GM21447 (cell line): ENCODE measurements at regions not wholly inside any gene's neighbourhood (a gene's known extent, or its start where the extent isn't known, plus 50 kb on each side); places are given as distances from the start of the nearest gene placed in this dataset.
"Not testable (repeated sequence)": the region's sequence is repeated elsewhere in the genome, so short reads cannot be mapped to it uniquely, and the experiment has no call there.

Source experiments
- ATAC-seq: cut with Tn5 transposase; IDR thresholded peaks from one replicate; pipeline ENCODE4 v1.9.1; 2021; ENCODE audit not compliant: unreplicated experiment

DNA sequence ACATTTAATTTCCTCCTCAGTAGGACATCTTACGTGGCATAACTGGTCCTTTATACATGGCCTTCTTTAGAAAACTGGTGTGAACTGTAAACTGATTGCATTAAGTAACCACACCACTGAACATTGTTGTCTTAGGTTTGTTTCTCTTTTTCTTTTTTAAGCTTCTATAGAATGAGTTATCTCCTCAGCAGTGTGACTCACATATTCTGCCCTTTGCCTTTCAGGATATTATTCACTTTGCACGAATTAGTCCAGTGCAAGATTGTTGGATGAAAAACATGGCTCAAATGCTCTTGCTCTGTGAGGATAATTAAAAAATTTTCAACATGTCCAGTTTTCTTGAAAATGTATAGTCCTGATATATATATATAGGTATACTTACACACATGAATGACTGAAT, 147.6 kb downstream of the KBTBD8 start:
- no peak for ATAC-seq

DNA sequence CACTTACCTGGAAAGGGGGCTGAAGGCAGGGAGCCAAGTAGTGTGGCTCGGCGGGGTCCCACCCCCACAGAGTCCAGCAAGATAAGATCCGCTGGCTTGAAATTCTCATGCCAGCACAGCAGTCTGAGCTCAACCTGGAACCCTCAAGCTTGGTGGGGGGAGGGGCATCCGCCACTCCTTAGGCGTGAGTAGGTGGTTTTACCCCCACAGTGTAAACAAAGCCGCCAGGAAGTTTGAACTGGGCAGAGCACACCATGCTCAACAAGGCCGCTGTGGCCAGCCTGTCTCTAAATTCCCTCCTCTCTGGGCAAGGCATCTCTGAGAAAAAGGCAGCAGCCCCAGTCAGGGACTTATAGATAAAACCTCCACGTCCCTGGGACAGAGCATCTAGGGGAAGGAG, 156.3 kb downstream of the KBTBD8 start:
- no peak for ATAC-seq

DNA sequence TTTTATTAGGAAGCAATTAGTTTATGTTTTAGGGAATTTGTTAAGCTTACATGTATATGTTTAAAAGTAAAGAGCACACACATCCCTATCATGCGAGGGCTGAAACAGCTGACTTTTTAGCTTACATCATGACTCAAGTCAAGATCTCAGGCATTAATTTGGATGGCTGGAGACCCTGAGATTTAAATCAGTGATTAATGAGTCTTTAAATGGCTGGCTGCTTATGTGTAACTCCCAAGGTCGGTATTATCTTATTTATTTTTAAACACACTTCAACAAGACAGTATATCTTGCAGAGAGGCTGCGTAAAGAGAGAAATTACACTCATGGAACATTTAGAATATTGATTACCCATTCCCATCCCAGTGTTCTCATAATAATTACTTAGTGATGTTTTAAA, 169.4 kb downstream of the KBTBD8 start:
- ATAC-seq, result no peak

DNA sequence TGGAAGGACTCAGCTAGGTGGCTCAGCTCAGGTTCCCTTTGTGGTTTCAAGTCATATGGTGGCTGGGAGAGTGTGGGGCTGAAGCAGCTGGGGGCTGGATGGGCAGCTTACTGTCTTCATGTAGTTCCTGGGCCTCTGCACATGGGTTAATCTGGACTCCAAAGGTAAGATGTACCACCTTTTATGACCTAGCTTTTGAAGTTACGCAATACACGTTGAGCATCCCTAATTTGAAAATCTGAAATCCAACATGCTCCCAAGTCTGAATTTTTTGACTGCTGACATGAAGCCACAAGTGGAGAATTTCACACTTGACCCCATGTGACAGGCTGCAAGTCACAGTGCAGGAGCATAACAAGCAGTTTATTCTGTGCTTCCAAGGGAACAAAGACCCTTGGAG, 173.7 kb downstream of the KBTBD8 start:
- ATAC-seq, result no peak

- ATAC-seq, result not testable (repeated sequence)
Observed at GRCh38 chr3:67173130-67173529, 175.0 kb downstream of the KBTBD8 start.

DNA sequence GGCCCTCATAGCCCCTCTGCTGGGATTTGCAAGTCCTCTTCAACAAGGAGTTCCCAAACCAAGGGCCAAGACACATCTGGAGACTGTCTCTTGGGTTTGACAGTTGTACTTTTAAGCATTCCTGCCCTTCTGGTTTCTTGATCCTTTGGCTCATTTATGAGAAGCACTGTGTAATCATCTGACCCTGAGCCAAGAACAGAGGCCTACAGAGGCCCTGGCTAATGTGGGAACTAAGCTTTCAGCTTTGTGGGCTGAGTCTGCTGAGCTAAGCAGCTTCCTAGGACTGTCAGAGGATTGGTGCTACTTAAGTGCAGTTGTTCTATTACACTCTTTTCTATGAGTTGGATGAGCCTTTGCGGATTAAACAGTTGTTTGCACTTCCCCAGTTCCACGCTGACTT, 178.3 kb downstream of the KBTBD8 start:
- ATAC-seq, result no peak

DNA sequence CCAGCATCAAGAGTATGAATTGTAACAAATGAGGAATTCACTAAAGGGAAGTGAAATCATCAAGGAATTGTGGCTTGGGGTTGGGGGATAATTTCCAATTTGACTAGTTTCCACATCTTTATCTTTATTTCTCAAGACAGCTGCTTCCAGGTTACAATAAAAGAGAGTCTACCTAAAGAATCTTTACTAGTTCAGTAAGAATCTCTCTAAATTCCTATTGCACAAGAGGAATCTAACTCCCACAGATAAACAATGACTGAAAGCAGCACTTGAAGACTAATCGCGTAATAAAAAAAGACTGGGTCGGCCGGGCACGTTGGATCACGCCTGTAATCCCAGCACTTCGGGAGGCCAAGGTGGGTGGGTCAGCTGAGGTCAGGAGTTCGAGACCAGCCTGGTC, 194.4 kb downstream of the KBTBD8 start:
- no peak for ATAC-seq

DNA sequence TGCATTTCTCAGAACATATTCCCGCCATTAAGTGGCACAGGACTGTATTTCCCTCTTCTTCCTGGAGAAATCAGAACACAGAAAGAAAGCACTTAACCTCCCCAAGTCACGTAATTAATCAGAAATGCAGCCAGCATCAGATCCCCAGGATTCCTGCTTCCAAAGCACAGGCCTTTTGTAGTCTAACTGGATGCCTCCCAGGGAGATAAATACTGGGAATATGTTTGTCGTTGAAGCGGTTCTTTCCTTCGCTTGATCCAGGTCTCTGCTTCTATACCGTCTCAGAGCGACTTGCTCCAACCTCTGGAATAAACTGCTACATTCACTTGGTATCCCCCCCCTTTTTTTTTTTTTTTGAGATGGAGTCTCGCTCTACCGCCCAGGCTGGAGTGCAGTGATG, 198.6 kb downstream of the KBTBD8 start:
- ATAC-seq, result no peak

DNA sequence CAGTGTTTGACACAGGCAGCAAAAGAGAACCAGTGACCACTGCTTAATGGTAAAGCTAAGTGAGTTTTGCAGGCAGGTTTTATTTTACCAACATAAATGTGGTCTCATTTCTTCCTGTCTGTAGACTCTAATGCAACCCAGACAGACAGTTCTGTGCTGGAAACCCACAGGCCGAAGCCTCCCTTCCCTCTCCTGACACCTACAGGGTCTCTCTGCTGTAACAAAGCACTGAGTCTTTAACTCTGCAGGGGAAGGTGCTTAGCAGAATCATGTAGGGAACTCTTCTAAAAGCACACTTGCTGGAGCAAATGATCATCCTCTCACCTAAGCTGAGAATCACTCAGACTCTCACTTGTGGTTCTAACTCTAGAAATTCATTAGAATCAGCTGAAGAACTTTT, 200.3 kb downstream of the KBTBD8 start:
- no peak for ATAC-seq

GRCh38 chr3:67200618-67201017, 202.5 kb downstream of the KBTBD8 start:
- ATAC-seq, result no peak

- no peak for ATAC-seq
Observed at GRCh38 chr3:67201026-67201425, 202.9 kb downstream of the KBTBD8 start.

- ATAC-seq, result no peak
Observed at GRCh38 chr3:67202053-67202452, 203.9 kb downstream of the KBTBD8 start.

DNA sequence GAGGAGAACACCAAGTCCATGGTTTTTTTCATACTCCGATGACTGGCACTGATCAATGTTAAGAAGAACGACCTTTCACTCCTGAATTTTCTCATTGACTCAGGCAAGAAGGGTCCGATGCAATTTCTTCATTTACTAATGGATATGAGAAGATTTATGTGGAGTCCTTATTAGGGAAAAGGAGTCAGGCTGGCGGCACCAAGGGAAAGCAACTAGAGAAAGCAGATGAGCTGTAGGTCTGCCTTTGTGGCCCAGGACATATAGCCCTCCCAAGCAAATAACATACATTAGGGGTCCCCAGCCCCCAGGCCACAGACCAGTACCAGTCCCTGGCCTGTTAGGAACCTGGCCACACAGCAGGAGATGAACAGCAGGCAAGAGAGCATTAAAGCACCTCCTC, 206.8 kb downstream of the KBTBD8 start:
- ATAC-seq, result no peak

- no peak for ATAC-seq
Observed at GRCh38 chr3:67215690-67216089, 217.6 kb downstream of the KBTBD8 start.

- ATAC-seq, result no peak
Observed at GRCh38 chr3:67227030-67227429, 228.9 kb downstream of the KBTBD8 start.

DNA sequence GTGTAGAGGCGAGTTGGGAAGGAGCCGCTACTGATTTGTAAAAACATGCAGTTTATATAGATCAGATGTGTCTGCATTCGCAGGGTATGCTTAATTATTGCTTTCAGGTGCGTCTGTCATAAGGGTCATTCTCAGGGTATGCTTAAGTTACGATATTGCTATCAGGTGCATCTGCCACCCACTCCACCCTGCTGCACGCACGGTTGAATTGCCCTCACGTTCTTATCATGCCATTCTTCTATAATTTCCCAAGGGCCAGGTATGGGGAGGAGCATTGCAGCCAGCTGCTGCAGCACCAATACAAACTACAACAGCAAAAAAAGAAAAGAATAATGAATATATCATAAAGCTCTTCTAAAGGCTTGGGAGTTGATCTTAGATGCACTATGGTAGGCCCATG, 230.0 kb downstream of the KBTBD8 start:
- ATAC-seq, result no peak

DNA sequence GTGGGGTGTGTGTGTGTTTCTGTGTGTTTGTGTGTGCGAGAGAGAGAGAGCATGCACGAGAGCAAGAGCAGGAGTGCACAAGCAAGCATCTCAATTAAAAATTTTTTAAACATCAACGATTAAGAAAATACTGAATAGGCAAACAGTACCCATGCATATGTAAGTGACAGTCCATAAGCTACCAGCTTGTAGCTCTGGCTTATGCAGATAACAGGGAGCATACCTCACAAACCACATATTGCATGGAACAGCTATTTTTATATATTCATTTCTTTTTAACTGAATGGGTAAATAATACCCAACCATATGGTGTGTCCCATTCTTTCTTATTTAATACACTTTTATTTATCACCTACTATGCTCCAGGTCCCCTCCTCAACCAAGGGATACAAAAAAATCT, 234.5 kb downstream of the KBTBD8 start:
- ATAC-seq, result no peak

GRCh38 chr3:67239353-67239752, 241.2 kb downstream of the KBTBD8 start:
- ATAC-seq, result no peak

GRCh38 chr3:67241084-67241483, 243.0 kb downstream of the KBTBD8 start:
- no peak for ATAC-seq

DNA sequence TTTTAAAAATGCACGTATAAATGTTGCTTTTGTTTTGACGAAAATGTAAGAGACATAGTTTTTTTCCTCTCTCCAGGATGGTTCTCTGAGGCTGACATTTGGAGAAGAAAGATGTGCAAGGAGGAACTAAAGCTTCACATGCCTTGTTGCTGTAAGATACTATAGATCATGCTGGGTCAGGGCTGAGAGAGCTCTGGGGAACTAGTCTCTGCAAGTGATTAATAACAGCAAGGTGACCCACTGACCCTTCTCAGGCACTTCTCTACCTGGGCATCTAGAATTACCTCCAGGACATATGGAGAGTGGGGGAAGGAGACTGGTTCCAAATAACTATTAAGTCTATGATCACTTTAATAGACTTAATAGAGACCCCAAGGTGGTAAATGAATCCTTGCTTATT, 246.0 kb downstream of the KBTBD8 start:
- no peak for ATAC-seq

- no peak for ATAC-seq
Observed at GRCh38 chr3:67245545-67245944, 247.4 kb downstream of the KBTBD8 start.

GRCh38 chr3:67248726-67249125, 250.6 kb downstream of the KBTBD8 start:
- ATAC-seq, result no peak

DNA sequence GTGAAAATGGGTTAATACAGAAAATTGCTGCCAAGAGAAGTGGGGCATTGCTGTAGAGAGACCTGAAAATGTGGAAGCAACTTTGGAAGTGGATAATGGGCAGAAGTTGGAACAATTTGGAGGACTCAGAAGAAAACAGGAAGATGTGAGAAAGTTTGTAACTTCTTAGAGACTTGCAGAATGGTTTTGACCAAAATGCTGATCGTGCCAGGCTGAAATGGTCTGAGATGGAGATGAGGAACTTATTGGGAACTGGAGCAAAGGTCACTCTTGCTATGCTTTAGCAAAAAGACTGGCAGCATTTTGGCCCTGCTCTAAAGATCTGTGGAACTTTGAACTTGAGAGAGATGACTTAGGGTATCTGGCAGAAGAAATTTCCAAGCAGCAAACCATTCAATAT, 254.8 kb downstream of the KBTBD8 start:
- ATAC-seq, result not testable (repeated sequence)

GRCh38 chr3:67278015-67278618, 280.0 kb downstream of the KBTBD8 start:
- ATAC-seq, result no peak
